GM10248 (cell line): ENCODE measurements at regions not wholly inside any gene's neighbourhood (a gene's known extent, or its start where the extent isn't known, plus 50 kb on each side); places are given as distances from the start of the nearest gene placed in this dataset.

Source experiments
- CTCF ChIA-PET: fragments of 300-600 bp; sonication (Branson Sonifier 250); formaldehyde crosslinking; extraction: SDS; loops from one replicate; lab custom pipeline; 2021; ENCODE audit warnings: antibody characterized with exemption; lab: Yijun Ruan, JAX
- POLR2A ChIA-PET: fragments of 350-650 bp; sonication (Branson Sonifier 250); formaldehyde crosslinking; extraction: SDS; loops from one replicate; lab custom pipeline; 2020; ENCODE audit warnings: antibody characterized with exemption; lab: Yijun Ruan, JAX
- DNase-seq: peaks from one replicate; pipeline ENCODE4 v3.0.0; 2012; ENCODE audit errors: extremely low spot score
- CTCF ChIP-seq: IDR thresholded peaks from 2 replicates; pipeline ENCODE4 v1.5.1; 2012; ENCODE audit warnings: mild to moderate bottlenecking, low read depth; ENCODE audit errors: extremely low read depth, missing control alignments, control extremely low read depth

DNA sequence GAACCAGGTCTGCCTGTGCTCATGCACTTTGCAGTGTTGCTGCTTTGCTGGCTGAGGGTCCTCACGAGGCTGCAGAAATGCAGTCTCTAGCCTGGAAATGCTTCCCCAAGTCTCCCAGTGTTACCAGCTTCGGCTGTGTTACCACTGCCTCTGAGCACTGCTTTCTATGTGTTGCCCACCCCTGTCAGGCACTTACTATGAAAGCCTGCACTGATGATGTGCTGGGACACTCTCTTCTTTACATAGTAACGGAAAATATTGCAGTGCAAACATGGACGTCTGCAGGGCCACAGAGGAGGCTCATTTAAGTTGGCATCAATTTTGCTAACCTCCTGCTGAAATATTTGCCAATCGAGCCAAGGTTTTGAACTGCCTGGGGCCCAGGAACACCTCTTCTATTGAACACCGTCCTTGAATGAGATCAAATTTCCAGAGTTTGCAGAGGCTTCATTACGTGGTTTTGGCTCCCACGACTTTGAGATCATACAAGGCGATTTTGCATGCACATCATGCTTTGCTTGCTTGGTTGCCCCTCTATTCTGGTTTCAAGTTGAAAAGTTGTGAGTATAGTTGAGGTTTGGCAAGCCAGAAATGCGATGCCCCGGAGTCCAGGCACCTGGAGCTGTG lies 404.7 kb upstream of the PODXL start:
- POLR2A ChIA-PET = no interaction called here
- DNase-seq = no peak
- CTCF ChIA-PET = interaction anchor here (1.4 kb wide), 1 partner anchor 16 kb away, joined by 4 read pairs; no protein-coding TSS in a partner anchor
- TF ChIP-seq CTCF = no peak

DNA sequence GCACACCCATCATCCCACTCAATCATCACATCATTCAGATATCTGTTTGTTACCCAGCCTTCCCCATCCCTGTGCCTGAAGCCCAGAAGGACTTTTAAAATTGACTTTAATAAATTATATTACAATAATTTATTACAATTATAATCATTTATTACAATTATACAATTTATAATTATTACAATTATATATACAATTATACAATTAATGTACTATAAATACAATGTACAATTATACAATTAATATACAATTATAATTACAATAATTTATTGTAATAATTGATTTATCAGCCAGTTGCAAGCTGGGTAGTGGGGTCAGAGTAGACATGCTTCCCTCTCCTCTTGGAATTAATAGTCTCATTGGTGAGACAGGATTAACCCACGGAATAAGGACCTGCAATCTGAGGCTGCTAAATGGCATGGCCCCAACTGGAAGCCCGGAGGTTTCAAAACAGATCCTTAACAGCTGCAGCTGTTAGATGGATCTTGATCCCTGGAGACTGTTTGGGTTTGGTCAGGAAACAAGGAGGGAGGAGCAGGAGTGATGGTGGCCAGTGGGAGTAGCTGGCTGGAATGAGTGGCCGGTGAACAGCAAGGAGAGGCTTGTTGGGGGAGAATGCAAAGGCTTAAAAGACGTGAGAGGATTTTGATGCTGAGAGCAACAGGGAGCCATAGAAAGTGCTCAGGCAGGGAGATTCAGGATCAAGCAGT lies 402.8 kb upstream of the PODXL start:
- no peak for TF ChIP-seq CTCF
- no peak for DNase-seq
- ChIA-PET POLR2A (no interaction called here), CTCF (no interaction called here)

- ChIA-PET POLR2A (no interaction called here), CTCF (interaction anchor here (1.3 to 1.4 kb wide), 2 partner anchors 26 to 91 kb away, joined by 3 to 4 read pairs; no protein-coding TSS in a partner anchor)
- TF ChIP-seq CTCF = no peak
- no peak for DNase-seq
These were observed 401.1 kb upstream of the PODXL start for GRCh38 chr7:131957338-131958020.

- no peak for DNase-seq
- TF ChIP-seq CTCF = no peak
- CTCF ChIA-PET = interaction anchor here (1.1 to 1.5 kb wide), 6 partner anchors 9 to 91 kb away, joined by 3 to 4 read pairs (median 3); no protein-coding TSS in a partner anchor
- POLR2A ChIA-PET = no interaction called here
These were observed 400.4 kb upstream of the PODXL start for GRCh38 chr7:131956864-131957263.

DNA sequence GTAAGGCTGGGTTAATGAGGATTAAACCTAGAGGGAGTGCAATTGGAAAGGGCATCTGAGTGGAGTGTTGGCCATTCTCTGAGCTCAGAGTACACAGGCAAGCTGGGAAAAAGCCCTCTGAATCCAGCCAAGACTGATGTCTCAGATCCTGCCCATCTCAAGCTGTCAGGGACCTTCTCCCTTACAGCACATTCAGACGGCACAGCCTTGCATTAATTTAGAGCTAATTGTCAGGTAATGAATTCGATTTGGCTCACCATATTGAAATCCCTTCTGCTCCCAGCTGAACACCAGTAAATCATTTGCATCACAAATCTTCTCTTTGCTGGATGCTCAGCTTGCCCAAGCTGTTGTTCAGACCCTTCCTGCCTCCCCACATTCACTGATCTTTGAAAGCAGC lies 399.3 kb upstream of the PODXL start:
- no peak for DNase-seq
- CTCF ChIA-PET = interaction anchor here (1.1 to 1.5 kb wide), 4 partner anchors 11 to 14 kb away, joined by 3 to 4 read pairs (median 3); no protein-coding TSS in a partner anchor
- POLR2A ChIA-PET = no interaction called here
- no peak for TF ChIP-seq CTCF

DNA sequence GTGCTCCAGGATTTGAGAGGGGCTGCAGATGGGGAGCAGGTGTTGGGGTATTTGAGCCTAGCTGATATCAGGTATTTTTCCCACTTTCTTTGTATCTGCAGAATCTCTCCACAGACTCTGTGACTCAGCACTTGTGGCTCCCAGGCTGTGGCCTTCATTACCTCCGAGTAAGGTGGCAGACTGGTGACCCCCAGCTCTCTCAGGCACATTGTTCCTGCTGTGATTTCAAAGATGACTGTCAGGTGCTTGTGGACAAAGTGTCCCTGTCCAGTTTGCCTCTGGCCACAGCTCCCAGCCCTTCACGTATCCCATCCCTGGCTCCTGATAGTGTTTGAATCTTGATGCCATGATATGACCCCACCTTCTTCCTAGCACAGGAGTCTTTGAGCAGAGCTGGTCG lies 396.8 kb upstream of the PODXL start:
- DNase-seq = no peak
- TF ChIP-seq CTCF = no peak
- POLR2A ChIA-PET = no interaction called here
- CTCF ChIA-PET = interaction anchor here (0.6 kb wide), 1 partner anchor 8 kb away, joined by 4 read pairs; no protein-coding TSS in a partner anchor
